GM13977 (cell line): ENCODE measurements at regions not wholly inside any gene's neighbourhood (a gene's known extent, or its start where the extent isn't known, plus 50 kb on each side); places are given as distances from the start of the nearest gene placed in this dataset.

Source experiments
- DNase-seq: peaks from one replicate; pipeline ENCODE4 v3.0.0; 2012; ENCODE audit warnings: low spot score
- CTCF ChIP-seq: IDR thresholded peaks from 2 replicates; pipeline ENCODE4 v1.5.1; 2012; ENCODE audit warnings: mild to moderate bottlenecking, control low read depth; ENCODE audit not compliant: insufficient read depth; ENCODE audit errors: extremely low read depth, missing control alignments
- in situ Hi-C: fragments of 300-500 bp; cut with MboI; formaldehyde crosslinking; loops from one replicate; pipeline ENCODE4 v1.12.0; 2022; ENCODE audit warnings: low sequenced_read_pairs, low pct_unique_long_range_greater_than_20kb, mixed read lengths, inconsistent platforms; ENCODE audit not compliant: unreplicated experiment

DNA sequence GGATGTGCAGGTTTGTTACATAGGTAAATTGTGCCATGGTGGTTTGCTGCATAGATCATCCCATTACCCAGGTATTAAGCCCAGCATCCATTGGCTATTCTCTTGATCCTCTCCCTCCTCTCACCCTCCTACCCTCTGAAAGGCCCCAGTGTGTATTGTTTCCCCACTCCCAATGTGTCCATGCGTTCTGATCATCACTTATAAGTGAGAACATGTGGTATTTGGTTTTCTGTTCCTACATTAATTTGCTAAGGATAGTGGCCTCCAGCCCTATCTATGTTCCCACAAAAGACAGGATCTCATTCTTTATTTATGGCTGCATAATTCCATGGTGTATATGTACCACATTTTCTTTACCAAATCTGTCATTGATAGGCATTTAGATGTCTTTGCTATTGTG lies 243.3 kb upstream of the PDE4D start:
- no peak for DNase-seq
- no peak for TF ChIP-seq CTCF
- in situ Hi-C loops = no loop called here

DNA sequence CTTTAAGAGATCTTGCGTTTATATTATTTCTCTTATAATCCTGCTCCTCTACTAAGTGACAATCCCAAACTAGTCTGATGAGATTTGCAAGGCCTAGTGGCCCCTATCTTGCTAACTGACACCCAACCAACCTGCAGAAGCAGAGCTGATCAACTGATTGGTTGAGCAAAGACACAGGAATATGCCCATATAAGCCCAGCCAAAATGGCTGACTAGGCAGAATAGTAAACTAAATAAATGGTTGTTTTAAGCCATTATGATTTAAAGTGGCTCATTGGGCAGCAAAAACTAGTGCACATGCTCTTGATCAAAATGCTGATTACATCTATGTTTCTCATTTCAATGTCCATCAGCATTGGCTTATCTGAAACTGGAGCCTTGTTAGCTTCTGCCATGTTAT lies 238.0 kb upstream of the PDE4D start:
- TF ChIP-seq CTCF = no peak
- DNase-seq = no peak
- in situ Hi-C loops = no loop called here

GRCh38 chr5:60125636-60126035 lies 232.1 kb upstream of the PDE4D start:
- no peak for TF ChIP-seq CTCF
- in situ Hi-C loops = no loop called here
- no peak for DNase-seq

DNA sequence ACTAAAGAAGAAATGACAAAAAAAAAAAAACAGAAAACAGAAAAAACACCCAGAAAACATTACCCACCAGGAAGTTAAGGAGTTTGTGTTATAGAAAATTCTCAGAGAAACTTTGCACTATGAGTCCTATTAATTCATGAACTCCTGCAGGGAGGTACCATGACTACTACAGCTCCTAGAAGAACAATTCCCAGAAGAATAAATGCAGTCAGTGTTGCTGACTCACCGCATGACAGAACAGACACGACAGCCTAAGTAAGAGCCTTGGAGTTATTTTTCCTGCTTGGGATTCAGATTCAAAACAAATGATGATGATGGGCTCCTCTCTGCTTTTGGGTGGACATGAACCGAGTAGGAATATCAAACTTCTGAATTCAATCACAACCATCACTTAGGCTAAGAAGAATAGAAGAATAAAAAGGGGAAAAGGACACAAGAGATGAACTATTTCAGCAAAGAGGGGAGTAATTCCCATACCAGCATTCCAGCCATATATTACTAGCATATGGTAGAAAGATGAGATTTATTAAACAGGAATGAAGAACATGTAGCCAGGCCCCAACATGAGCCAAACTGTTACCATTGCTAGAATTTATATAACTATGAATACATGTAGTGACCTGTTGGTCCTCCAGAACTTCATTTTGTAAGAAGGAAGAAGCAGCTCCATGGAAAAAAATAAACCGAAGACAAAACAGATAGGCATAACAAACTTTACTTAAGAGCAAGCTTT lies 209.6 kb upstream of the PDE4D start:
- TF ChIP-seq CTCF = no peak
- in situ Hi-C loops = no loop called here
- no peak for DNase-seq

GRCh38 chr5:60101573-60101972 lies 208.0 kb upstream of the PDE4D start:
- no peak for DNase-seq
- in situ Hi-C loops = no loop called here

GRCh38 chr5:60092671-60093422 lies 199.3 kb upstream of the PDE4D start:
- DNase-seq = no peak
- no peak for TF ChIP-seq CTCF
- in situ Hi-C loops = no loop called here

More at GRCh38 chr5:60101573-60101972, 208.0 kb upstream of the PDE4D start:
- TF ChIP-seq CTCF = no peak
